NCI-H1092 treated with DMSO at 0.1 percent for 48 hours (cell line): ENCODE measurements at regions not wholly inside any gene's neighbourhood (a gene's known extent, or its start where the extent isn't known, plus 50 kb on each side); places are given as distances from the start of the nearest gene placed in this dataset.
"Not testable (repeated sequence)": the region's sequence is repeated elsewhere in the genome, so short reads cannot be mapped to it uniquely, and the experiment has no call there.

Experiments
- DNase-seq: peaks from one replicate; lab custom pipeline; 2025; lab: John Stamatoyannopoulos, UW

DNA sequence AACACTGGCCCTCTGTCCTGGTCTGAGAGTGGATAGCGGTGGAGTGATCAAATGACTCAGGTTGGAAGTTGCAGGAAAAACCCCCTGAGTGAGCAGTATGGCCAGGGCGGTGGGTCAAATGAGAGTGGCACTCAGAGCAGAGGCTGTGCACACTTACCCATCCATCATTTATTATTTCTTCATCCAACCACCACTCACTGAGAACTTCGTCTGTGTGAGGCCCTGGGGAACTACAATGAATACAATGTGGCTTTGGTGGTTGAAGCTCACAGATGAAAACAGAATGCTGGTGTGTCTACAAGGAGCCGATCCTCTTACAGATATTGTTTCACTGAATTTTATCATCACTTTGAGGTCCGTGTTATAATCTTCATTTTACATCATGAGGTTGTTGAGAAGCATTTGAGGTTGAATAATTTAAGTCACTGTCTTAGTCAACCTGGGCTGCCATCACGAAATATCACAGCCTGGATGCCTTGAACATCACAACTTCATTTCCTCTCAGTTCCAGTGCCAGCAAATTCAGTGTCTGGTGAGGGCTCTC, 73.4 kb upstream of the ID2 start:
- DNase-seq: no peak

DNA sequence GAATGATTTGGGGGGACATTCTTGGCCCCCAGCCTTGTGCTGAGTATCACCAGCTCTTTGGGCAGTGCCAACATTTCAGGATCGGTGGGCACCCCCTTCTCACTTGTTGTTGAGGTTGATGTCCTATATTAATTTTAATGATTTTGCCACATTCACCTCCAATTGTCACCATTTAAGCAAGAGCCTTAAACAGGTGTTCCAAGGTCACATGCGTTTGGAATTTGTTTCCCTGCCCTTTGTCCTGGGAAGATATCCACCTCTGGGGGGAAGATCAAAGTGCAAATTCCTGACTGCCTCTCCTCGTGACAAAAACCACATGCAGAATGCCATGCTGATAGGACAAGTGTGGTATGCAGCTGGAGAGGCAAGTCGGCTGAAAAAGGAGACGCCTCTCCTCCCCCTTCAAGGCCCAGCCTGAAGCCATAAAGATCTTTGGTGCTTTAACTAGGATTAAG, 72.5 kb upstream of the ID2 start:
- DNase-seq: no peak

DNA sequence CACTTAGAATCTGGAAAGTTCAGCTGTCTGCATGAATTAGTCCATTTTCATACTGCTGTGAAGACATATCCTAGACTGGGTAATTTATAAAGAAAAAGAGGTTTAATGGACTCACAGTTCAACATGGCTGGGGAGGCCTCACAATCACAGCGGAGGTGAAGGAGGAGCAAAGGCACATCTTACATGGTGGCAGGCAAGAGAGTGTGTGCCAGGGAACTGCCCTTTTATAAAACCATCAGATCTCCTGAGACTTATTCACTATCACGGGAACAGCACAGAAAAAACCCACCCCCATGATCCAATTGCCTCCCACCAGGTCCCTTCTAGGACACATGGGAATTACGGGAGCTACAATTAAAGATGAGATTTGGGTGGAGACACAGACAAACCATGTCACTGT, 71.1 kb upstream of the ID2 start:
- DNase-seq: not testable (repeated sequence)

DNA sequence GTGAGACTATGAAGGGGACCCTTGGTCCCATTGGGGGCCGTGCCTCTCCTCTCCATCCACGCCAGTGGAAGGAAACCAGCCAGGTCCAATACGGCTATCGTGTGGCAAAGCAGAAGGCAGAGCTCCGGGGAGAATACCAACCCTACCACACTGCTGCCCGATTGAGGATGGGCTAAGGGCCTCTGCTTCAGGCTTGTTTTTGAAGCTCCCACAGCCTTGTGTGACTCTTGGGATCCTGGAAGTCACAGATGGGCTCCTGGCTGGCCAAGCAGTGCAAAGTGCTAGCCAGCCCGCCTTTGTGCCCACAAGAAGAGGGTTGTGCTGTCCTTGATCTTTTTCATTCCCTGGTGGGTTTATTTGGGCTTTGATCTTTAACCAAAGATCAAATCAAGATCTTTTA, 70.6 kb upstream of the ID2 start:
- no peak for DNase-seq

GRCh38 chr2:8611700-8612099, 70.2 kb upstream of the ID2 start:
- DNase-seq: no peak

DNA sequence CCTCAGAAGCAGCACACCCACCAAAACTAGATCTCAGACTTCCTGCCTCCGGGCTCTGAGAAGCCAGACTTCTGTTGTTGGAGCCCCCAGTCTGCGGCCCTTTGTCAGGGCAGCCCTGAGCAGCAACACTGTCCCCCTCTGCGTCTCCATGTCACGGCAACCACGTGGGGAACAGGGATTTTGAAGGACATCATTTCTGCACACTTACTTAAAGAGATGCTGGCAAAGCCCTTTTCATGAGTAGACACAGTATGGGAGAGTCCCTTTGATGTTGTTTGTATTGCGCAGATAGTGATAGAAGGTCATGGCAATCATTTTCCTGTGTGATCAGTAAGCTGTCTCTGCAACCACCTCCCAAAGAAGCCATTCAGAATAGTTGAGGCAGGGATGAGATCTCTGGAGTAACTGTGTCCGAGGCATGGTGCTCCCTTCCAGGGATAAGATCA, 69.1 kb upstream of the ID2 start:
- DNase-seq: no peak

GRCh38 chr2:8613207-8613999, 68.5 kb upstream of the ID2 start:
- not testable (repeated sequence) for DNase-seq

- no peak for DNase-seq
Measured at GRCh38 chr2:8614646-8615045, 67.2 kb upstream of the ID2 start.

DNA sequence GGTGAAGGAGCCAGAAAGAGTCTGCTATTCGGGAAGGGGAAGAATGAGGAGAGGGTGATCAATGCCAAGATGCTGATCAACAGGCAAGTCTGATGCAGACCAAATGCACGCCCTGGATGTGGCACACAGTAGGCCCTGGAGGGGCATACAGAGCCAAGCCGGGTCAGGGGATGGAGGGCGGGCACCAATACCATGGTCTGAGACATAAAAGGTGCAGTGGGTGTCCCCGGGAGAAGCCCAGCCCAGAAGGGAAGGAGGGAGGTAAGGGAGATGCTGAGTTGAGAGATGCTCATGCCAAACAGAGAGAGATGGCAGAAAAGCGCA, 66.6 kb upstream of the ID2 start:
- no peak for DNase-seq

- DNase-seq: no peak
Measured at GRCh38 chr2:8615576-8616281, 66.1 kb upstream of the ID2 start.

- no peak for DNase-seq
Measured at GRCh38 chr2:8617048-8617447, 64.8 kb upstream of the ID2 start.

GRCh38 chr2:8617590-8617989, 64.3 kb upstream of the ID2 start:
- no peak for DNase-seq

- DNase-seq: no peak
Measured at GRCh38 chr2:8619071-8619470, 62.8 kb upstream of the ID2 start.

- no peak for DNase-seq
Measured at GRCh38 chr2:8620611-8621382, 61.1 kb upstream of the ID2 start.

DNA sequence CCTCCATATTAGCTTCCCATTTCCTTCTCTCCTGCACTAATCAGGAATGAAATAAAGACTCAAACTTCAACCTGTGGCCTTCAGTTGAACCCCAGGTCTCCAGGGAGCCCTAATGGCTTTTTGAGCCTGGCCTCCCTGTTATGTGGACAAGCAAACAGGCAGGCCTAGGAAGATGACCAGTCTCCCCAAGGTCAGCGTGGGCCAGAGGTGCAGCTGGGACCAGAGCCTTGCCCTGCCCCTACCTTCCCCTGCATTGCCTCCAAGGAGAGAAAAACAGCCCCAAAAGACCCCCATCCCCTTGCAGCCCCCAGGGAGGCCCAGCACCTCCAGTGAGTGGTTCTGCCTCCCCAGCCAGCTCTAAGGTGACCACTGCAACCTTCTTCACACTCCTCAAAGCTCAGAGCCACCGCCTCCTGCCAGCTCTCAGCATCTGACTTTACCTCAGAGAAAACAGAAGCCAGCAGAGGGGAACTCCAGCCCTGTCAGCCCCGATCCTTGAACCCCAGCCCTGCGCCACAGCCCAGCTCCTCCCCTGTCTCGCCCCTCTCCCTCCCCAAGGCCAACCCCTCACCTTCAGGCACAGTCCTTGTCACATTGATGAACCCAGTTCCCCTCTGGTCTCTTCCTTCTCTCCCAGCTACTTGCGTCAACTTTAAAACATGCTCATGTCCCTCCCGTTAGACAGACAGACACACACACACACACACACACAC, 59.5 kb upstream of the ID2 start:
- no peak for DNase-seq

- no peak for DNase-seq
Measured at GRCh38 chr2:8622924-8623465, 58.9 kb upstream of the ID2 start.

- DNase-seq: no peak
Measured at GRCh38 chr2:8623576-8623957, 58.3 kb upstream of the ID2 start.

DNA sequence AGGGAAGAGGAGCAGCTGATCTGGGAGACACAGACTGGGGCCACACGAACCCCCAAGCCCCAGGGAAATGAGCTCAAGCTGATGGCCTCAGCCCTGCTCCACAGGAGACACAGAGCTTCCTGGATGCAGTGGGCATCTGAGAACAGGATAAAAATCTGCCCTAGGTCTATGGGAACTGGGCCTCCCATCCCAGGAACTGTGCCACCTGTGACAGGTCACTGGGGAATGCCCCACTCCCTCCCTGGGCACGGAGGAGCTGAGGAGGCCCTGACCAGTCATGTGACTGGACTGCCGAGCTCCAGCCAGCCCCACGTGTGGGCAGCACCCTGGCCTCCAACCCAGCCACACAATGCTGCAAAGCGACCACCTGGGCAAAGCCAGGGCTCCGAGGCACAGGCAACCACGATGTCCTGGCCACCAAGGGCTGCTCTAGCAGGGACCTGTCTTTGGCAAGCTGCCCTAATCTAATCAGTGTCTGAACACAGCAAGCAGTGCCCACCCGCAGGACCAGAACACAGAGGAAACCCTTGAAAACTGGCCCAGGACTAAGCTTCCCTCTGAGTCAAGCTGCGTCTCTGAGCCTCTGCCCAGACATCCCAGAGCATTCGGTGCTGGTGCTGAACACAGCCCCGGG, 57.8 kb upstream of the ID2 start:
- DNase-seq: no peak

DNA sequence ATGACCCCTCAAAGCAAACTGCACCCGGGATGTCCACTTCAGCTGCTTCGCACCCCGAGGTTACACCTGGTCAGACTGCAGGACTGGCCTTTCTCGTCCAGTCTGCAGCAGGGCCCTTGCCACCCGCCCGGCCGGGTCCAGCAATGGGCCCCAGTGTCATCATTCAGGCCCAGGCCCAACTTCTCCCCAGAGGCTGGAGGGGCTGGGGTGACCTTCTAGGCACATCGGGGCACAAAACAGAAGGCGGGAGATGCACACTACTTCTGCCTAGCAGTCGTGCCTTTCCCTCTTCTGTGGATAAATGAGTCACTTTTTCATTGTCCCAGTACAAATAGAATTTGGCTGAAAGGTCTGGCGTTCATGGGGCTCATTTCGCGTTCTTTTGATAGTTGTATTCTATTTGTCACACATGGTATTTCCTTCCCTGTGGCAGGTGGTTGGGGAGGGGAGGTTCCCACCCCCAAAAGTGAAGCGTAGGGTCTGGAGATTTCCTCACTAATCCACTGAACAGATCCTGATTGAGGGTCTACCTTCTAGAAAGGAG, 56.9 kb upstream of the ID2 start:
- DNase-seq: no peak

- no peak for DNase-seq
Measured at GRCh38 chr2:8625399-8626300, 56.2 kb upstream of the ID2 start.
